Vagina (tissue), 2 donors: ENCODE measurements at regions not wholly inside any gene's neighbourhood (a gene's known extent, or its start where the extent isn't known, plus 50 kb on each side); places are given as distances from the start of the nearest gene placed in this dataset.

Experiments used
- DNase-seq, 2 donors: peaks; one replicate each; pipeline ENCODE4 v3.0.0-alpha.2; 2017; ENCODE audit errors: extremely low spot score in 2 of 2
- H3K27ac ChIP-seq: fragments of 200-600 bp; sonication (generic); one replicate; pipeline ENCODE4 v1.5.1; 2019
- H3K27me3 ChIP-seq: fragments of 200-600 bp; sonication (generic); one replicate; pipeline ENCODE4 v1.5.1; 2019
- H3K36me3 ChIP-seq, 2 donors: fragments of 200-600 bp; sonication (generic); one replicate each; pipeline ENCODE4 v1.5.1; 2017 to 2019
- H3K4me1 ChIP-seq: fragments of 200-600 bp; sonication (generic); one replicate; pipeline ENCODE4 v1.5.1; 2019
- H3K4me3 ChIP-seq, 2 donors: fragments of 200-600 bp; sonication (generic); 1 replicate in 1 of 2; 2 replicates in 1 of 2; pipeline ENCODE4 v1.5.1; 2016 to 2019
- H3K9me3 ChIP-seq: fragments of 200-600 bp; sonication (generic); one replicate; pipeline ENCODE4 v1.5.1; 2019
- POLR2A ChIP-seq, 2 donors: fragments of 450-650 bp; IDR thresholded peaks; one replicate each; pipeline ENCODE4 v1.6.1; 2017; ENCODE audit warnings: antibody characterized with exemption in 2 of 2, mild to moderate bottlenecking in 2 of 2, moderate library complexity in 2 of 2
- POLR2AphosphoS5 ChIP-seq, 2 donors: sonication (generic); formaldehyde crosslinking; IDR thresholded peaks; one replicate each; pipeline ENCODE4 v1.9.0; 2017; ENCODE audit warnings: antibody characterized with exemption in 2 of 2, mild to moderate bottlenecking in 2 of 2, low read depth in 1 of 2; ENCODE audit not compliant: insufficient read depth in 1 of 2
- intact Hi-C: fragments of 100-400 bp; cut with DNase I; formaldehyde crosslinking; loops from one replicate; pipeline ENCODE4 v1.15.1; 2023
- TF ChIP-seq, protein P1 (sequence below), 3 experiments: fragments of 450-650 bp in 2 of 3; fragments of 200-600 bp in 1 of 3; sonication (generic) in 1 of 3; IDR thresholded peaks; one replicate each; pipeline ENCODE4 v1.5.1; 2017 to 2019; ENCODE audit warnings: antibody characterized with exemption in 3 of 3, mild to moderate bottlenecking in 2 of 3, moderate library complexity in 2 of 3

DNA sequence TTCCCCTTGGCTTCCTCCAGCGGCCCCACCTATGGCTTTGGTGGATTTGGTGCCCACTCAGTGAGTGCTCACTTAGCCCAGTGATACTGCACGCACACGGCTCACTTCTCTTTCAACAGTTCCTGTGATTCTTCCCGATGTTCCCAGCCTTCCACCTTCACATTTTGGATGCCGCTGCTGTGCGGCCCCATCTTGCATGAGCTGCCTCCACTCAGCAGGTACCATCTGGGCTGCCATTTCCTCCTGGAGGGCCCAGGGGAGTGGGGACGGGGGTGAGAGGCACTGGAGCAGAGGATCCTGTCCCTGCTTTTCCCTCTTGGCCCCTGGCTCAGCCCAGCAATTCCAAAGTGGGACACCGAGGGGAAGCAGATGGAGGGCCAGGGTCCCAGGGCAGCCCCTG, 323.3 kb upstream of the ZNF32 start:
- TF ChIP-seq, protein P1, sequence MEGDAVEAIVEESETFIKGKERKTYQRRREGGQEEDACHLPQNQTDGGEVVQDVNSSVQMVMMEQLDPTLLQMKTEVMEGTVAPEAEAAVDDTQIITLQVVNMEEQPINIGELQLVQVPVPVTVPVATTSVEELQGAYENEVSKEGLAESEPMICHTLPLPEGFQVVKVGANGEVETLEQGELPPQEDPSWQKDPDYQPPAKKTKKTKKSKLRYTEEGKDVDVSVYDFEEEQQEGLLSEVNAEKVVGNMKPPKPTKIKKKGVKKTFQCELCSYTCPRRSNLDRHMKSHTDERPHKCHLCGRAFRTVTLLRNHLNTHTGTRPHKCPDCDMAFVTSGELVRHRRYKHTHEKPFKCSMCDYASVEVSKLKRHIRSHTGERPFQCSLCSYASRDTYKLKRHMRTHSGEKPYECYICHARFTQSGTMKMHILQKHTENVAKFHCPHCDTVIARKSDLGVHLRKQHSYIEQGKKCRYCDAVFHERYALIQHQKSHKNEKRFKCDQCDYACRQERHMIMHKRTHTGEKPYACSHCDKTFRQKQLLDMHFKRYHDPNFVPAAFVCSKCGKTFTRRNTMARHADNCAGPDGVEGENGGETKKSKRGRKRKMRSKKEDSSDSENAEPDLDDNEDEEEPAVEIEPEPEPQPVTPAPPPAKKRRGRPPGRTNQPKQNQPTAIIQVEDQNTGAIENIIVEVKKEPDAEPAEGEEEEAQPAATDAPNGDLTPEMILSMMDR (IDR thresholded peaks at IDR 0.05) = no peak
- TF ChIP-seq POLR2AphosphoS5 (IDR thresholded peaks at IDR 0.05; ENCODE audit: insufficient read depth in 1 of 2, low read depth in 1 of 2) (no peak), POLR2A (IDR thresholded peaks at IDR 0.05) (no peak)
- Histone ChIP-seq H3K4me3 (no peak overlapping the region), H3K9me3 (no peaks in the 10 kb centered on the region), H3K4me1 (no peaks in the 10 kb centered on the region), H3K27me3 (no peaks in the 10 kb centered on the region), H3K27ac (no peak overlapping the region), H3K36me3 (no peaks in the 10 kb centered on the region)
- DNase-seq = peak in 1 of 2 donors; percentile 69
- intact Hi-C loops = no loop called here

DNA sequence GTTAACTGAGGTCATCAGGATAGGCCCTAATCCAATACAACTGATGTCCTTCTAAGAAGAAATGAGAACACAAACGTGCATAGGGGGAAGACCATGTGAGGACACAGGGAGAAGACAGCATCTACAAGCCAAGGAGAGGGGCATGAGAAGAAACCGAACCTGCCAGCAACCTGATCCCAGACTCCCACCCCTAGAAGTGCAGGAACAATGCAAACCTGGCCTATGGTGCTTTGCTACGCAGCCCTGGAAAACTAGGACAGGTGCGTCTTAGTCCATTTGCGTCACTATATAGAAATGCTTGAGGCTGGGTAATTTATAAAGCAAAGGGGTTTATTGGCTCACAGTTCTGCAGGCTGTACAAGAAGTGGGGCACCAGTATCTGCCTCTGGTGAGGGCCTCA, 322.6 kb upstream of the ZNF32 start:
- H3K4me1 ChIP-seq = peaks cover 1% of the 10 kb centered on the region
- DNase-seq = peak in 1 of 2 donors; percentile 16
- no peaks in the 10 kb centered on the region for H3K36me3 ChIP-seq
- no peak overlapping the region for H3K4me3 ChIP-seq
- intact Hi-C loops = no loop called here
- no peaks in the 10 kb centered on the region for H3K27me3 ChIP-seq
- TF ChIP-seq POLR2AphosphoS5 (IDR thresholded peaks at IDR 0.05; ENCODE audit: insufficient read depth in 1 of 2, low read depth in 1 of 2) (no peak), POLR2A (IDR thresholded peaks at IDR 0.05) (no peak)
- TF ChIP-seq, protein P1 (IDR thresholded peaks at IDR 0.05) = no peak
- H3K9me3 ChIP-seq = no peaks in the 10 kb centered on the region
- no peak overlapping the region for H3K27ac ChIP-seq

DNA sequence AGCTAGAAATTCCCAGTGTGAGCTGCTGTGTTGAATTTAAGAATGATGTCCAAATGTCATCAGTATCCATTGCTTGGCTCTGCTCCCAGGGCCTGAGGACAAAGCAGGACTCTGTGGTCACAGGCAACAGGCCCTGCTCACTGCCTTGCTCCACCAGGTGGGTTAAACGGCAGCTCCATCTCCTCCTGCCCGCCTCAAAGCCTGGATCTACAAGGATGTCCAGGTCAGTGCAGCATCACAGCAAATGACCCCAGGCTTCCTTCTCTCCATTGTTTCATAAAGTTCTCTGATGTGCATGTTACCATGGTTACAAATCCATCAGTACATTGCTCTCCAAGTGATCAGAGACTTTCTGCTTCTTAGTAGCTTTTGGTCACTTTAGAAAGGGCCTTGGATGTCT, 322.0 kb upstream of the ZNF32 start:
- H3K27ac ChIP-seq = no peak overlapping the region
- intact Hi-C loops = no loop called here
- DNase-seq = peak in 1 of 2 donors; percentile 78
- TF ChIP-seq, protein P1 (IDR thresholded peaks at IDR 0.05) = no peak
- TF ChIP-seq POLR2A (IDR thresholded peaks at IDR 0.05) (no peak), POLR2AphosphoS5 (IDR thresholded peaks at IDR 0.05; ENCODE audit: insufficient read depth in 1 of 2, low read depth in 1 of 2) (no peak)
- no peaks in the 10 kb centered on the region for H3K36me3 ChIP-seq
- no peaks in the 10 kb centered on the region for H3K9me3 ChIP-seq
- no peak overlapping the region for H3K4me3 ChIP-seq
- H3K27me3 ChIP-seq = no peaks in the 10 kb centered on the region
- peaks cover 7% of the 10 kb centered on the region for H3K4me1 ChIP-seq

DNA sequence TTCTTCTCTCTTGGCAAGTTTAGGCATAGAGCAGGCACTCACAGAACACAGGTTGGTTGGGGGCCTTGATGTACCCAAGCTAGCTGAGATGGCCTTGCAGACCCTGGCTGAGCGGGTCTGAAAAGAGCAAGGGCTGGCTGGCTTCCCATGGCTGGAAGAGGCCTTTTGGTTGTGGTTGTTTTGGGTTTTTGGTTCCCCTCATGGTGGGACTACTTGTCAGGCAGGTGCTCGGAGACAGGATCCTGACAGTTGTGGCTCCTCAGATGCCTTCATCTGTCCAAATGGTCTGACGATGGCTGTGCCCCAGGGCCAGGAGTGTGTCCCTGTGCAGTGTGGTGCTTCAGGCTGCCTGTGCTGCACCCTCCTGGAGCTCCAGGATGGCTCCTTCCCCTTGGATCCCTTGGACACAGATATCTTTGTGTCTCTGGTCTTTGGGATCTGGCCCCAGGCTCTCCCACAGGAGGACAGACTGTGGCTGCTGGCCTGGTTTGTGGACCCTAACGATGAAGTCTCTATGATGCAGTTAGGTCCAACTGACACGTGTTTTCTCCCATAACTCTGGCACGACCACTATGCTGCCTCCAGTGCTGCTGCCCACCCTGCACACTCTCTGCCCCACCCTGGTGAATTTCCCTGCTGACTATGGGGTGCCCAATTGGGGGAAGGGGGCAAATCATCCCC, 321.5 kb upstream of the ZNF32 start:
- intact Hi-C loops = no loop called here
- peak in 1 of 2 donors; percentile 70 for DNase-seq
- H3K27me3 ChIP-seq = no peaks in the 10 kb centered on the region
- H3K9me3 ChIP-seq = no peaks in the 10 kb centered on the region
- no peak overlapping the region for H3K4me3 ChIP-seq
- H3K27ac ChIP-seq = no peak overlapping the region
- no peaks in the 10 kb centered on the region for H3K36me3 ChIP-seq
- TF ChIP-seq, protein P1 (IDR thresholded peaks at IDR 0.05) = no peak
- no peak for TF ChIP-seq POLR2AphosphoS5 (IDR thresholded peaks at IDR 0.05; ENCODE audit: insufficient read depth in 1 of 2, low read depth in 1 of 2)
- no peak for TF ChIP-seq POLR2A (IDR thresholded peaks at IDR 0.05)
- H3K4me1 ChIP-seq = peaks cover 11% of the 10 kb centered on the region

DNA sequence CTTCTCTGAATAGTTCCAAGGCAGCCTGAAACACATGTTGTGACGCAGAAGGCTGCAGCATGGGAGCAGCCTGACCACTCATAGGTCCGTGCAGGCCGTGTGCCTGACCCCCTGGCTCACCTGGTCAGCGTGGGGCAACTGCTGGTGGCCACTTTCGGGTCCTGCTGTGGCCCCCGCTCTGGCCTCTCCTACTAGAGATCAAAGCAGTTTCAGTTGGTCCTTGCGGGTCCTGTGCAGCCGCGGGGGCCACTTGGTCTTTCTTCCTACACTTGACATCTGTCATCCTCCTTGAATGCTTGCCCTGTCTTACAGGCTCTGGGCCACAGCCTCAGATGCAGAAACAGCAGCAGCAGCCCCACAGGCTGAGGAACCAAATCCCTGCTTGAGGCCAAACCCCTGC, 320.8 kb upstream of the ZNF32 start:
- TF ChIP-seq, protein P1 (IDR thresholded peaks at IDR 0.05) = no peak
- TF ChIP-seq POLR2AphosphoS5 (IDR thresholded peaks at IDR 0.05; ENCODE audit: insufficient read depth in 1 of 2, low read depth in 1 of 2) (no peak), POLR2A (IDR thresholded peaks at IDR 0.05) (no peak)
- H3K27me3 ChIP-seq = no peaks in the 10 kb centered on the region
- no peaks in the 10 kb centered on the region for H3K9me3 ChIP-seq
- no peak overlapping the region for H3K27ac ChIP-seq
- no peaks in the 10 kb centered on the region for H3K36me3 ChIP-seq
- peak in 1 of 2 donors; percentile 54 for DNase-seq
- peaks cover 18% of the 10 kb centered on the region for H3K4me1 ChIP-seq
- intact Hi-C loops = loop anchor here (10.0 kb wide), 1 partner anchor 45 kb away; no protein-coding TSS in a partner anchor
- H3K4me3 ChIP-seq = no peak overlapping the region
